ENCODE measurements at regions not wholly inside any gene's neighbourhood (a gene's known extent, or its start where the extent isn't known, plus 50 kb on each side); places are given as distances from the start of the nearest gene placed in this dataset.
A peak's percentile ranks its signal among the peaks of the same experiment; 100 is the strongest.

- intact Hi-C loops (cut with DNase I): no loop called here
- DNase-seq: peak in 2 of 42 donors; percentile 21 to 24
These were observed 55.8 kb downstream of the IGF2 start for GRCh38 chr11:2083411-2083810.

- DNase-seq: no peak
- intact Hi-C loops (cut with DNase I): no loop called here
These were observed 62.0 kb downstream of the IGF2 start for GRCh38 chr11:2077061-2077802.

- intact Hi-C loops (cut with DNase I): no loop called here
- DNase-seq: no peak
These were observed 62.7 kb downstream of the IGF2 start for GRCh38 chr11:2076441-2076840.

GRCh38 chr11:2074266-2074825 lies 64.8 kb downstream of the IGF2 start:
- DNase-seq: no peak
- intact Hi-C loops (cut with DNase I): no loop called here

- intact Hi-C loops (cut with DNase I): no loop called here
- DNase-seq: peak in 1 of 42 donors; percentile 29
These were observed 66.5 kb downstream of the IGF2 start for GRCh38 chr11:2072551-2073261.

- peak in 2 of 42 donors; percentile 2 to 21 for DNase-seq
- intact Hi-C loops (cut with DNase I): no loop called here
These were observed 67.3 kb downstream of the IGF2 start for GRCh38 chr11:2071748-2072385.
